Stromal cell of bone marrow (primary cell): ENCODE measurements at regions not wholly inside any gene's neighbourhood (a gene's known extent, or its start where the extent isn't known, plus 50 kb on each side); places are given as distances from the start of the nearest gene placed in this dataset.
"Not testable (repeated sequence)": the region's sequence is repeated elsewhere in the genome, so short reads cannot be mapped to it uniquely, and the experiment has no call there.

Experiments
- DNase-seq: peaks from one replicate; pipeline ENCODE4 v3.0.0-alpha.2; 2012; ENCODE audit warnings: low read depth

DNA sequence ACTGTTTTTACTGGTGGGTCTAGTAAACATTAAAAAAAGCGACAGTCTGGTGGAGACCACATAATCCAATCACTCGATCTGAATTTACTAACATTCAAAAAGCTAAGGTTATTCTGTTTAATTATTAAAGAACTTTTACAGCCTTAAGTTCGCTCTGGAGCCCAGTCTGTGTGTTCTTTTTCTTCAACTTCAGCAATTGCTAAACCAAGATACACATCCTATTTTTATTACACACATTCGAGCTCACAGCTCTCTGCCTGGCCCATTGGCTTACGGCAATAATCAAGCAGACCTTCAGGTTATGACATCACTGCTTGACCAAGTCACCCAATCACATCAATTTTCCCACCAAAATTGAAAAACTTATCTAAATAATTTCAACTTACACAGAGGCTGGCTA, 57.4 kb upstream of the PRSS16 start:
- no peak for DNase-seq

DNA sequence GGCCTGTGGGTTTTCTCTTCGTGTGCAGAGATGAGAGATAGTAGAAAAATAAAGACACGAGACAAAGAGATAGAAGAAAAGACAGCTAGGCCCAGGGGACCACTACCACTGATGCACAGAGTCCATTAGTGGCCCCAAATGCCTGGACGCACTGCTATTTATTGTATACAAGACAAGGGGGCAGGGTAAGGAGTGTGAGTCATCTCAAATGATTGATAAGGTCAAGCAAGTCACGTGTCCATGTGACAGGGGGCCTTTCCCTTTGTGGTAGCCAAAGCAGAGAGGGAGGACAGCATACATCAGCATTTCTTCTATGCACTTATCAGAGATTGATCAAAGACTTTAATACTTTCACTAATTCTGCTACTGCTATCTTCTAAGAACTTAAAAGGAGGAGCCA, 53.0 kb upstream of the PRSS16 start:
- DNase-seq = not testable (repeated sequence)

DNA sequence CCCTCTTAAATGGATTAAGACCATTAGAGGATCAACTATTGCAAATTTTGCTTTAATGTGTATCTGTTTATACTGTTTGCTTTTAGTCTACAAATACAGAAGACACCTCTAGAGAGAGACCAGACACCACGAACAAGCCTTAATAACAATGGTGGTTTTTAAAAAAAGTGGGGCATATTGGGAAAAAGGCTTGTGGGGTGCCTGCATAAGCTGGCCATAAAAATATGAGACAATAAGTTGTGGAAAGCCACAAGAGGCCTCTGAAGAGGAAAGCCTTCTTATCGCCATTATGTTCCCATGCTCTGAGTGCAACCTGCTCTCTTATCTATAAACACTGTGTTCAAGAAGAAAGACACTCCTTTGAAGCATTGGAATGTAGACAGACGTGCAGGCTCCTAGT, 52.0 kb upstream of the PRSS16 start:
- DNase-seq = not testable (repeated sequence)
